ENCODE measurements at regions not wholly inside any gene's neighbourhood (a gene's known extent, or its start where the extent isn't known, plus 50 kb on each side); places are given as distances from the start of the nearest gene placed in this dataset.

DNA sequence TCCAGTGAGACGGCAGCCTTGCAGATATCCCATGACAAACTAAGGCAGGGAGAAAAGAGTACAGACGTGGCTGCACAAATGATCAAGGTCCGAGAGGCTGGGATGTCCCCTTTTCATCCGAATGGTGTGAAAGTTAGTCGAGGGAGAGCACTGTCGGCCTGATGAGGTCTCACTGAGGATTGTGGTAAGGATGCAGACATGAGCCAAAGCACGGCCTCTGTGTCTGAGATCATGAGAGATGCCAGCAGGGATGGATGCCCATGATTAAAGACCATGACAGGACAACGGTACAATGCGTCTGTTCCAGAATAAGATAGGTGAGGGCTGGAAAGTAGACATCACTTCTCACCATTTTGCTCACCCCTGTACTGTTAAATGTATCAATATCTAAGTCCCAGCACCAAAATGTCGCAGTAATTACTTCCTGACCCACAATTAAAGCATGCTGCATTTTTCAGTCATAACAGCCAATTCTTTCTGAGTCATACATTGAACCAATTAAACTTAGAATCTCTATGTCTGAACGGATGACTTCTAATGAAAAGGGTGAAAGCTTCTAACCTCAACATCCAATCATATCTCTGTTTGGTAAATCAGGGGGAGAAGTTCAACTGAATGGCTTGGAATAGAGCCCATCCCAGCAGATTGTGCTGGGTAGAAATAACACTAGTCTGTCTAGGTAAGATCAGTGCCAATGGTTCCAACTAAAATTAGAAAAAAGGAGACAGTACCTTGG lies 249.6 kb upstream of the SOX5 start:
- DNase-seq = no peak

DNA sequence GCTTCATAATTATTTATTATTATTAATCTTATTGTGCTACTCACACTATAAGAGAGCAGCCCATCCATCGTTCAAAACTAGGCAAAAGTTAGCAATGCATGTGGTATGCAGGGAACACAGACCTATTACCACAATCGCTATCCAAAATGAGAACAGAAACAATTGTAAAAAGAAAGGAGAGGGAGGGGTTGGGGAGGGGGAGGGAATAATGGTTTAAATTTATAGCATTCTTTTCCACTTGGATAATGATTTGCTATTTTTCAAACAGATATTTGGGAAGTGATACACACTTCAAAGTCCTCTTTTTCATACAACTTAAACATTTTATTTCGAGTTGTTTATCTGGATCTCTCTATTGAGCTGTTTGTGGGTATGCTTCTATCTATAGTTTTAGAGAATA lies 248.6 kb upstream of the SOX5 start:
- DNase-seq = no peak

DNA sequence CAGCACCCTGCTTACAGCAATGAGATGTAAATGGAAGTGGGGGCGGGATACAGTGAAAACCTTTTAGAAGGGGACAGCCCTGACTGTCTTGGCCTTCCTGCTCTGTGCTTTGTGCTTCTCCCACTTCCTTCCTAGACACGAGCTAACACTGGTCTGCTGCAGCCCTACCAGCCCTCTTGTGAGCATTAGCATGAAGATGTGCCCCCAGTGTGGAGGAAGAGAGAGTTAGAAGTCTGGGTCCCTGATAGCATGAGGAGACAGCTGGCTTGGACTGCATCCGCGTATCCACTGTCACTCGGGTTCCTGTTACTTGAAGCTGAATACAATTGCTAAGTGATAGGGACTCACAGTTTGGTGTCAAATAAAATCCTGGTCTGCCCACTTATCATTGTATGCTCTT lies 248.1 kb upstream of the SOX5 start:
- DNase-seq = no peak

DNA sequence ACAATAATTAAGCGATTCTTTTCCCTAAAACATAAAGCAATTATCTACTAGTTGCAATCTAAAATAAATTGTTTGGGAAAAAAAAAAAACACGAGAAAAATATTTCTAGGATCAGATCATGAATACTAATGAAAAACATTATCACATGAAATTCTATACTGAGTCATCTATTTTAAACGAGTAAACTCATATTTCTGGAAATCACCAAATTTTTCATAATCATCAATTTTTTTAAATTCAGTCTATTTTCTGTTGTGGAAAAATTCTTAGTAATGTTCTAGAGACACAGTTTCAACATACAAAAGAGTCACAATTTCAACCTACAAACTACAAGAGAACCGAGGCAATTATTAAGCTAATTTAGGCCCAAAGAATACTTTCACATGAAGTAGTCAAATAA lies 245.6 kb upstream of the SOX5 start:
- DNase-seq = no peak

DNA sequence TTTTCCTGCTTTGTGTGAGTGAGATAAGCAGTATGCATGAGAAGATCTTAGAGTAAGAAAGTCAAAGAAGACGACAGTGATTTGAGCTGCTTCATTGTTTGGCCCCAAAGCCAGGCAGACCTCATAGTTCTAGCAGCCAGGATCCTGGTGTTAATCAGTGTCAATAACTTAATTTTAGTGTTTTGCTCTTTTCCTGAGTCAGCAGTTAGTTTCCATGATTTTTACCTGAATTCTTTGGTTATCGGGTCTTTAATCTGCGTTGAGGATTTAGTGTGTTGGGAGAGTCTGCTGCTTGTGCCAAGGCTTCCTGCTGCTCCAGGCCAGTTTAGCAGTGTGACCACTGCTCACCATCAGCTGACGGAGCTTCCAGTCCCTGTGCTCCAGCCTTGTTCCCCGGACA lies 241.6 kb upstream of the SOX5 start:
- DNase-seq = no peak

DNA sequence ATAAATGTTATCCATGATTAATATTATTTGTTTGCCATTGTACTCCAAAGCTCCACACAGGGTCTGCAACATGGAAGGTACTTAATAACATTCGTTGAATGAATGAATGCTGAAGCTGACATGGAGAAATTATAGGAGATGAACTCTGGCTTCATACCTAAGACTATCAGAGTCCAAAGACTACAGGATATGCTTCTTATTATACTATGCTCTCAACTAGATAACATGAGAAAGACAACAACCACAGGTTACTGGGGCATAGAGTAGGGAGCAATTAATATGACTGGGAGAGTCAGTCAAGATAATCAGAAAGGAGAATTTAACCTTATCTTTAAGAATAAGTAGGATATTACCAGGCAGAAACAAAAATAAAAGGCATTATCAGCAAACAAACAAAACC lies 236.3 kb upstream of the SOX5 start:
- DNase-seq = no peak

DNA sequence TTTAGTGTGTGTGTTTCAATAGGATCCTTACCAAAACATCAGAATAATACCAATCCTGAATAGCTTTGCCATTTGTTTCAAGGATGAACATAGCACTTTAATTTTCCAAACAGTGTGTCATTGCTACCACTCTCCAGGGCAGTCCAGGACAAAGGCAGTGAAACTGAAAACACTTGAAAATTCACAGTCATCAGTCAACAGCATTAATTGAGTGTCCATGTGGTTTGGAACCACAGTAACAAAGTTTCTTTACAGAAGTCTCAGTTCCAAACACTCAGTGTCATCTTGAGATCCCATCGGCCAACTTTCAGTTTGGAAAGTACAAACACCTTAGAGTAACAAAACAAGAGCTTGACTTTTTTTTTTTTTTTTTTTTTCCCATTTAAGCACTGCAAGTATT lies 228.4 kb upstream of the SOX5 start:
- no peak for DNase-seq

DNA sequence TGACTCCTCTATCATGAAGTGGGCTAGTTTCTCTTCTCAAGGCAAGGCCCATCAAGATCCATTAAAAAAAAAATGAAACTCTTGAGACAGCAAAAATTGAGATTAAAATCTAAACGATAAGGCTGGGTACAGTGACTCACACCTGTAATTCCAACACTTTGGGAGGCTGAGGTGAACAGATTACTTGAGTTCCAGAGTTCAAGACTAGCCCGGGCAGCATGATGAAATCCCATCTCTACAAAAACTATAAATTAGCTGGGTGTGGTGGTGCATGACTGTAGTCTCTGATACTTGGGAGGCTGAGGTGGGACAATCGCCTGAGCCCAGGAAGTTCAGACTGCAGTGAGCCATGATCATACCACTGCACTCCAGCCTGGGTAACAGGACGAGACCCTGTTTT lies 226.5 kb upstream of the SOX5 start:
- DNase-seq = no peak

DNA sequence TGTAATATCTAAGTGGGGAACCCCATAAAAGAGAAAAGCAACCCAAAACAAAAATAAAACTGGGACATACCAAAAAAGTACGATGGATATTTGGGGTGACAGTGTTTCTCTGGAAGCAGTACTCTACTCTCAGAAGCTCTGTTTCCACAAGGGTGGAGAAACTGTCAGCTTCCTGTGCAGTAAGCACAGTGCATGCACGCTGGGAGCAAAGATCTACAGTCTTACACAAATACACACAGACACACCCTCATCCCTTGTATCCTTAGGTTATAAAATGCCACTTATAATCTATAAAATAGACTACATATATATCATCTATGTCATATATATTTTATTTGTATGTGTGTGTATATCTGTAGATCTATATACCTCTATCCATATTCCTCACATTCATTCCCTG lies 225.8 kb upstream of the SOX5 start:
- DNase-seq = no peak

DNA sequence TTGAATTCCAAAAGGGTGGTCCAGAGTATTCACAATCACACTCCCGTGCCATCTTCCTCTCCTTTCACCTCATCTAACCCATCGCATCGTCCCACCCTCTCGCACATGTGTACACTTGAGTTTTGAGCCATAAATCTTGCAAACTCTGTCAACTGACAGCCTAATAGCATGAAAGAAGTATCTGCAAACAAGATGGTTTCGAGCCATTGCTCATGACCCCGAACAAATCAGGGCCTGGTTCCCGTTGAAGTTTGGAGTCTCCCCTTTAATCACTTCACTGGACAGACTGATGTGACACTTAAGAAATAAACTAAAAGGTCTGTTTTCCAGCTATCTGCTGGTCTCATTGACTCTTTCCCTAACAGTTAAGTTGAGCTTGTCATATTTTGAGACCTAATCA lies 223.6 kb upstream of the SOX5 start:
- no peak for DNase-seq

DNA sequence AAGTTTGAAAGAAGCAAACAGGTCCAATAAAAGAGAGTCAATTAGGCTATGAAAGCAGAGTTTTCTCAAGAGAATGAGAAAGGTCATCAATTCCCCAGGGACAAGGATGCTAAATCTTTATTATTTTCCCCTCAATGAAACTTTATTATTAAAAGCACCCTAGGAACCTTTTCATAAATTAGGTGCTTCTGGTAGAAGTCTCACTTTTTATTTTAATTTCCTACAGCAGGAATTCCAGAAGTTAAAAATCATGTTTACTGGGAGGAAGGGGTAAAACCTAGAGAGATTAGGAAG lies 223.2 kb upstream of the SOX5 start:
- no peak for DNase-seq

DNA sequence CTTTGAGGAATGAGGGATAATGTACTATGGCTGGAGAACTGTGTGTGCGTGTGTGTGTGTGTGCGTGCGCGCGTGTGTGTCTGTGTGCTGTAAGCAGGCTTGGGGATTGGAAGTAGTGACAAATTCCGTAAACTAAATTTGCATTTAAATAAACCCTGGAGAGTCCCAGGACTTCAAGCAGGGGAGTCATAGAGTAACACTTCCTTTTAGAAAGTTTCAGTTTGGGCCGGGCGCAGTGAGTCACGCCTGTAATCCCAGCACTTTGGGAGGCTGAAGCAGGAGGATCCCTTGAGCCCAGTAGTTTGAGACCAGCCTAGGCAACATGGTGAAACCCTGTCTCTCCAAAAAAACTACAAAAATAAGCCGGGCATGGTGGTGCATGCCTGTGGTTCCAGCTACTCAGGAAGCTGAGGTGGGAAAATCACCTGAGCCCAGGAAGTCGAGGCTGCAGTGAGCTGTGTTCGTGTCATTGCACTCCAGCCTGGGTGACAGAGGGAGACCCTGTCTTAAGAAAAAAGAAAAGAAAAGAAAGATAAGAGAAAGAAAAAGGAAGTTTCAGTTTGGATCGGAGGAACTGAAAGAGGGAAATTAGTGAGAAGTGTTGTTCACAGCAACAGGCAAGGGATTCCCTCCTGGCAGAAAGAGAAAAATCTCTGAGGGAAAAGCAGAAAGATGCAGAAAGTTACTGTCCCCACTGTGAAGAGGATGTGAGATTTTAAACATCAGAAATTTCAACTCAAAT lies 222.7 kb upstream of the SOX5 start:
- DNase-seq = peak; percentile 75 to 83

DNA sequence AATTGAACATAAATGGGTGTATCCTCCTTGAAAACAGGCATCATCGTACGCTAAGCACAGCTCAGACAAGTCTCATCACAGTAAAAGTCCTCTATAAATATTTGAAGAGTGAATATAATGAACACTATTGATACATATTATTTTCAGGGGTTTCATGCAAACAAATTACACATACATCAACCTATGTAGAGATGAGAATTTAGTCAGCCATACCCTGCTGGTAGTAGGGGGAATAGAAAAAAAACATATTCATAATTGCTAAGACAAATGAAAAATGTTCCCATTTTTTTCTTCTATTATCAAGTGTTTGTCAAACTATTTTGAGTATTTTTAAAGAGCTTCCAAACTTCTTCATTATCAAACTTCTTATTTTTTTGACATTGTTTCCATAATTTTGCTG lies 205.6 kb upstream of the SOX5 start:
- no peak for DNase-seq

DNA sequence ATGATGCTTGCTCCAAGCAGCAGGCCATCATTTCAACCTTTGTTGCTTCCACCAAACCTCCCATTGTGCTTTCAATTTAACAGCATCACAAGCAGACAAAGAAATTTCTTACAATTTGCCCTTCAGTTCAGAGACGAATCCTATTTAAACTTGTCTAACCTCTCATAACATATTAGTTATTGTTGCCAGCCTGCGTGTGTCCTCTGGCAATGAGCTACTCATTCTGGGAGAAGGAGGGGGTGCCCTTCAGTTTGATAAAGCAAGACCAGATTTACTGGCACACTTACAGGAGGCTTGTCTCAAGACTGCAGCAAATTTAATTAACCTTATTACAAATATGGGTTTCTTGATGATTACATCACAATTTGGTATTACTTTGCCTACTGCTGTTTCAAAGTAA lies 203.6 kb upstream of the SOX5 start:
- no peak for DNase-seq

DNA sequence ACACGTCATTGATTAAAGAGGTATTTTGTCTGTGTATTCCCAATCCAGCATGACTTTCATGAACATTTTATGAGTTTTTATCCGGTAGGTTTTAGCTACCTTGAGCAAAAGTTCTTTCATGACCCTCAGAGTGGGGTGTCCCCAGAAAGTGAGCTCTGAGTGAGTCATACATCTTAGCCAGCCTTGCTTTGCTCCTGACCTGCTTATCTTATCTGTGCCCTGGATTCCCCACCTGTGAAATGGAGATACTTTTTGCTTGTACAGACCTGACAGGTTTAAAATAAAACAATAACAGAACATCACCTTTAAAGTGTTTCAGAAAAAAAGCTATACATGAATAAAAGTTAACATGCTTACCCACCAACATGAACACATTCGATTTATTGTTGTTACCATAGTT lies 202.8 kb upstream of the SOX5 start:
- no peak for DNase-seq

DNA sequence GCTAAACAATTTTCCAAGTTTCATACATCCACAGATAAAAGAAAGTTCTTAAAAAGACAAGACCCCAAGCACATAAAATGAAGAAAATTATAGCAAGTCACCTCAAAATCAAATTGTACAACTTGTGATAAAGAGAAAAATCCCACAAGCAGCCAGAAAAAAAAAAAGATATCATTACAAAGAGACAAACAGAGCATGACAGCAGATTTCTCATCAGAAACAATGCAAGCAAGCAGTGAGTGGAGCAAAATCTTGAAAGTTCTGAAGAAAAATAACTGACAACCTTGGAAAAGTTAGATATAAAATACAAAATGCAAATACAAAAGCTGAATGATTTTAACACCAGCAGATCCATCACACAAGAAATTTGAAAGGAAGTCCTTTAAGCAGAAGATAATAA lies 194.5 kb upstream of the SOX5 start:
- no peak for DNase-seq

DNA sequence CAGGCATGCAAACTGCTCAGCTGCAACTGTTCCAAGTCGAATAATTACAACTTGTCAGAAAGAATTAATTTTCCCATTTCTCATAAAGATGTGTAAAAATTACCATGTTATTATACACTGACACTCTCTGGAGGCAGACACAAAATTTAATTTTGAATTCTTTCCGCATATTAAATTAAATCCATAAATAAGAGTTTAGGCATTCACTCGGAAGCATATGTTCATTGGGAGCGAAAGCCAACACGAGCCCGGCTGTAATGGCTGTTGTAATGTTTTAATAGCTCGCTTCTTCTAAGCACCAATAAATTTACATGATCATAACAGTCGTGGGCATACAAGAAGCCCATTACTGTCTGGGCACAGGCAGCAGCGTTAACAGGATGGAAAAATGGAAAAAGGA lies 189.6 kb upstream of the SOX5 start:
- no peak for DNase-seq

DNA sequence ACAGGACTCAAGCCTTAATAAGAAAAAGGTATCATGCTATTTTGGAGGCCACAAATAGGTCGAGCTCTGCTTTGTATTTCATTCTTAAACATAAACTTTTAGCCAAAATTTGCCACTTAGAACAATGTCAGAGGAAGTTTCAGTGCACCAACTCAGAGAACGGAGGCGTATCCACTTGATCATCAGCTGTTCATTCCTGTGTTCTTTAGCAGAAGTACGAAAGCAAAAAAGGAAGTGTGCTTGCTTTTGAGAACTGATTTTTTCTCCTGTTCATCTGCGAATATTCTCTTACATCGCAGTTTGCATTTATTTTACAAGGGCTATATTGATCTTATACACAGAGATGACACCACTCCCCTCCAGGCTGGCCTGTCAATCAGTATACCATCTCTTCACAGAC lies 188.6 kb upstream of the SOX5 start:
- peak; percentile 30 to 49 for DNase-seq

DNA sequence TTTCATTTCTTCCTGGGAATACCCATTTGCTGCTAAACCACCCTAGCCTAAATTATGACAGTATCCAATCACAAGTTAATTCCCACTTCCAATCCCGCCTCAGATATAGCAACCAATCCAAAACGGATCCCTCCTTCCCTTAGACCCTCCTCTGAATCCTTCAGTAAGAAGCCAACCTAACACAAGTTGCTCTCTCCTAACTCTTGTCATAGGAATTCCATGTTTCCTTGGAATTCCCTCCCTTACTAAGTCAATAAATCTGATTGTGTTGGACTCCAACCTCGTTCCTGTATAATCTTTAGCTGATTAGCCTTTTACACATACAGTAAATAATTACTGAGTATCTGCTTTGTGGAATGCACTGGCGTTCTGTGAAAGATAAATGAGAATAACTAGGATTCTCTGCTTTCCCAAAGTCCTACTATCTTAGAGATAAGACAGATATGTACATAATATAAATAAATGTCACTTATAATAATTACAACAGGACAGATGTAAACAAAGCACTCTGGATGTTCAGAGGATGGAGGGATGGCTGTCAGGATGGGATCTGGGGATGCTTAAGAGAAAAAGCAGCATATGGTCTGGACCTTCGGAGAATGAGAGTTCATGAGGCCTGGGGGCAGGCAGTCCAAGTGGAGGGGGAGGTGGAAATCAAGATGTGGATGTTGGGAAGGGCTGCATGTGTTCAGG lies 185.8 kb upstream of the SOX5 start:
- no peak for DNase-seq

DNA sequence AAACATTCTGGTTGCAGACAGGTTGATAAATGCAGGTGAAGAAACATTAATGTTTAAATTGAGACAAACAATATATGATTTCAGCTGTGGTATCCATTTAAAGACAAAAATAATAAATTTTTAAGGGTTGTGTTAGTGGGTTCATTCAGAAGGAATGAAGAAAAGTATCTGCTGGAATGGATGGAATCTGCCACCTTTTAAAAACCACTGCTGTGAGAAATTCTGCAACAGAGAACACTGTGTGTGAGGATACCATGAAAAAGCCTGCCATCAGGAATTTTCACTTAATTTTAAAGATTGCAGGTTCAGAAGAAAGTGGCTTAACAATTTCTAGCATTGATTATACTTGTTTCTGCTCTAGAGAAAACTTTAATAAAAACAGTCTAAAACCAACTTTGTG lies 184.6 kb upstream of the SOX5 start:
- DNase-seq = no peak

DNA sequence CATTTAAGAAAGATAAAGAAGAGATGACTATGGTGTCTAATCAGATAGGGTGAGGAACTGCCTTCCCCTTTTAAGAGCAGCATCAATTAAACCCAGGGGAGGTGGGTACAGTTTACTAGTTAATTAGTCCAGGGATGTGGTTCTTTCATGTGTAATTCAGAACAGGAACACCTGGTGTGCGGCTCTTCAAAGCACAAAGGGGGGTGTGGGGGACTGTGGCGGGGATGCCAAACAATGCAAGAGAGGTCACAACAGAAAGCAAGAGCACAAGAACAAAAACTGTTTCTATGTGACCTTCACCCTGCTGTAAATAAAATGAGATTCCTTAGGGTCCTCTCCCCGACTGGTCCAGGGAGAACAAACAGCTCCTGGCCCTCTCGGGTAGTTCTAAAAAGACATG lies 183.9 kb upstream of the SOX5 start:
- DNase-seq = no peak

DNA sequence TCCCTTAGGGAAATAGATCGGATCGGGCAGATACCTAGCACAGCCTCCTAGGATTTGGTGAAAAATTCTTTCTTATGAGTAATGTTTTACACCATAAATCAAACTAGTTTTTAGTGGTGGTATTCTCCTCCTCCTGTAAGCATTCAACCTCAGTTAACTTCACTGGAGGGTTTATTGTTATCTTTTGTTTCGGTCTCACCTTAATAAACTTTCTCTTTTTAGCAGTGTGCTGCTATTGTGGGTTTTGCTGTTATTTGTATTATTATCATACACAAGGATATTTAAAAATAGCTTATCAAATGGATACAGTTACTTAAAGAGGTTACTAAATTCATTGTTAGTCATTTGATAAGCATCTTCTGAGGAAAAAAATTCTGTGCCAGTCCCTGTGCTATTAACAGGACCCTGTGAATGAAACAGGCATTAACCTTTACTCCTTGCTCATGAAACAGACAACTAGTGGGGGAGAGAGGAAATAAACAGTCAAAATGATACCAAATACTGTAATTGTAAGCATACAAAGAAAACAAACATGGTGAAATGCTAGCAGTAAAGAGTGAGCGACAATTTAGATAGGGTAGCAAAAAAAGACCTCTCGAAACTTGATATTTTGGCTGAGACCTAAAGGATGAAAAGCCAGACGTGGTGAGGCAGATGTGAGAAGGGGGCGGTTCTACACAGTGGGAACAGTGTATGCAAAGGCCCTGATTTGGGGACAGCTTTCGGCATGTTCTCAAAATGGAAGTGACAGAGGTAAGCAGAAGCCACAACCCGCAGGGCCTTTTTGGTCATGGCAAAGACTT lies 178.7 kb upstream of the SOX5 start:
- DNase-seq = no peak

DNA sequence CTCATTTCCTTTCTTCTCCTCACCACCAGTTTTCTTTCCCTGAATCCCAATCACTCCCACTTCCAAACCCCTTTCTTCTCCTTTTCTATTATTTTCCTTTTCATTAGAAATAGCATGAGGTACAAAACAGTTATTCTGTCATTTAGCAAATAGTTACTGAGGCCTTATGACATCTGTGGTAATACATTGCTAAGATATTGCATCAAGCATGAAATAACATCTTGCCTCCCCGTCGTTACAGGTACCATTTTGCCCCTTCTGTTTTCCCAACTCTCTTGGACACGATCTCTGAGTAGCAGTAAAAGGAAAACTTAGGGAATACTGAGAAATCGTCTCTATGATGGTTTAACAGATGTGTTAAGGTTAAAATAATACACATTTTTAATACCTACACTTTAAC lies 175.8 kb upstream of the SOX5 start:
- DNase-seq = no peak

DNA sequence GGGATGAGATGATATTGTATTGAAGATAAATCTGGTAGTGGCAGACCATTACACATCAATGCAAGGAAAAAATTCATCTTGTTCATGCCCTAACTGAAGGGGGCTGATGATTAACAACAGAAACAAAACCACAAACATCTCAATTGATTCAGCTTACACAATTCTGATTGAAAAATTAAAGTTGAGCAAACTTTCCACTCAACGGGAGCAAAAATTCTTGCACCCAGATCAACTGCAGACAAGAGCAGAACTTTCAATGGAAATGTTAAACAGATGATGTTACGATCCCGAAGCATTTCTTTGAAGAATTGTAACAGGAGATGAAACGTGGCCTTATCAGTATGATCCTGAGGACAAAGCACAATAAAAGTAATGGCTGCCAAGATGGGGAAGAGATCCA lies 172.4 kb upstream of the SOX5 start:
- no peak for DNase-seq

Data from inflammatory macrophage treated with lipopolysaccharide for 1 hour (primary cell).